KMS-11 (cell line): ENCODE measurements at regions not wholly inside any gene's neighbourhood (a gene's known extent, or its start where the extent isn't known, plus 50 kb on each side); places are given as distances from the start of the nearest gene placed in this dataset.
"Not testable (repeated sequence)": the region's sequence is repeated elsewhere in the genome, so short reads cannot be mapped to it uniquely, and the experiment has no call there.

Experiments
- H2AFZ ChIP-seq: fragments of 200-600 bp; sonication (generic); 2 replicates; pipeline ENCODE4 v1.6.1; 2016; ENCODE audit warnings: antibody characterized with exemption, mixed run types, low read depth
- H3K27ac ChIP-seq: fragments of 200-600 bp; sonication (generic); 2 replicates; pipeline ENCODE4 v1.6.1; 2016; ENCODE audit warnings: mild to moderate bottlenecking, mixed run types
- H3K27me3 ChIP-seq: fragments of 200-600 bp; sonication (generic); 2 replicates; pipeline ENCODE4 v1.6.1; 2017; ENCODE audit warnings: mild to moderate bottlenecking, low read depth, mixed run types, moderate library complexity; ENCODE audit not compliant: insufficient read depth
- H3K36me3 ChIP-seq: fragments of 200-600 bp; sonication (generic); 2 replicates; pipeline ENCODE4 v1.6.1; 2017; ENCODE audit warnings: mild to moderate bottlenecking, mixed run types; ENCODE audit not compliant: insufficient read depth
- H3K4me1 ChIP-seq: fragments of 200-600 bp; sonication (generic); 2 replicates; pipeline ENCODE4 v1.6.1; 2016; ENCODE audit warnings: mild to moderate bottlenecking, low read depth, mixed run types; ENCODE audit not compliant: poor library complexity, severe bottlenecking
- H3K4me2 ChIP-seq: fragments of 200-600 bp; sonication (generic); 2 replicates; pipeline ENCODE4 v1.7.0; 2016; ENCODE audit warnings: mild to moderate bottlenecking, mixed run types
- H3K4me3 ChIP-seq: fragments of 200-600 bp; sonication (generic); IDR thresholded peaks from 2 replicates; pipeline ENCODE4 v1.6.1; 2017; ENCODE audit warnings: low read depth, low read length, mixed read lengths; ENCODE audit not compliant: insufficient read depth
- H3K79me2 ChIP-seq: fragments of 200-600 bp; sonication (generic); 2 replicates; pipeline ENCODE4 v1.6.1; 2016; ENCODE audit warnings: low read depth, mixed run types; ENCODE audit not compliant: insufficient read depth
- H3K9ac ChIP-seq: fragments of 200-600 bp; sonication (generic); 2 replicates; pipeline ENCODE4 v1.6.1; 2016; ENCODE audit warnings: mild to moderate bottlenecking, mixed run types
- H4K20me1 ChIP-seq: fragments of 200-600 bp; sonication (generic); 2 replicates; pipeline ENCODE4 v1.6.1; 2016; ENCODE audit warnings: mild to moderate bottlenecking, mixed run types; ENCODE audit not compliant: insufficient read depth
- TF ChIP-seq, protein P1 (sequence below): fragments of 200-600 bp; sonication (generic); conservative IDR thresholded peaks from 2 replicates; pipeline ENCODE4 v1.6.1; 2017; ENCODE audit warnings: low read depth, mild to moderate bottlenecking, antibody characterized with exemption, low read length, moderate library complexity, mixed read lengths

DNA sequence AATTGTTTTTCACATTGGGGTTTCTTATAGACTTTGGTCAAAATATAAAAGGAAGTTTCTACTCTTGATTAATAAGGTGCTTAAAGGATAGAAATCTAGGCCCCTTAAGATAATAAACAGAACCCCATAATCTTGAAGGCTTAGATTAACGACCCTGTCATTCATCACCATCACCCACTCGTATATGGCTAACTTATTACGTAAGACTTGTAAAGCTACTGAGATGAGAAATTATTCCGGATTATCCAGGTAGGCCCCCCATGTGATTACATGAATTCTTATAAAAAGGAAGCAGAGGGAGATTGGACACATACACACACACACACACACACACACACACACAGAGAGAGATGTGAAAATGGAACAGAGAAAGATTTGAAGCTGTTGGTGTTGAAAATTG lies 1489.2 kb upstream of the TENM4 start:
- Histone ChIP-seq H3K9ac (no peak overlapping the region), H4K20me1 (no peaks in the 10 kb centered on the region), H3K27ac (no peak overlapping the region), H3K27me3 (no peaks in the 10 kb centered on the region), H2AFZ (no peak overlapping the region), H3K36me3 (no peaks in the 10 kb centered on the region), H3K4me2 (no peak overlapping the region), H3K4me1 (no peaks in the 10 kb centered on the region), H3K79me2 (no peaks in the 10 kb centered on the region), H3K4me3 (no peak overlapping the region)
- TF ChIP-seq, protein P1, sequence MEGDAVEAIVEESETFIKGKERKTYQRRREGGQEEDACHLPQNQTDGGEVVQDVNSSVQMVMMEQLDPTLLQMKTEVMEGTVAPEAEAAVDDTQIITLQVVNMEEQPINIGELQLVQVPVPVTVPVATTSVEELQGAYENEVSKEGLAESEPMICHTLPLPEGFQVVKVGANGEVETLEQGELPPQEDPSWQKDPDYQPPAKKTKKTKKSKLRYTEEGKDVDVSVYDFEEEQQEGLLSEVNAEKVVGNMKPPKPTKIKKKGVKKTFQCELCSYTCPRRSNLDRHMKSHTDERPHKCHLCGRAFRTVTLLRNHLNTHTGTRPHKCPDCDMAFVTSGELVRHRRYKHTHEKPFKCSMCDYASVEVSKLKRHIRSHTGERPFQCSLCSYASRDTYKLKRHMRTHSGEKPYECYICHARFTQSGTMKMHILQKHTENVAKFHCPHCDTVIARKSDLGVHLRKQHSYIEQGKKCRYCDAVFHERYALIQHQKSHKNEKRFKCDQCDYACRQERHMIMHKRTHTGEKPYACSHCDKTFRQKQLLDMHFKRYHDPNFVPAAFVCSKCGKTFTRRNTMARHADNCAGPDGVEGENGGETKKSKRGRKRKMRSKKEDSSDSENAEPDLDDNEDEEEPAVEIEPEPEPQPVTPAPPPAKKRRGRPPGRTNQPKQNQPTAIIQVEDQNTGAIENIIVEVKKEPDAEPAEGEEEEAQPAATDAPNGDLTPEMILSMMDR: no peak

DNA sequence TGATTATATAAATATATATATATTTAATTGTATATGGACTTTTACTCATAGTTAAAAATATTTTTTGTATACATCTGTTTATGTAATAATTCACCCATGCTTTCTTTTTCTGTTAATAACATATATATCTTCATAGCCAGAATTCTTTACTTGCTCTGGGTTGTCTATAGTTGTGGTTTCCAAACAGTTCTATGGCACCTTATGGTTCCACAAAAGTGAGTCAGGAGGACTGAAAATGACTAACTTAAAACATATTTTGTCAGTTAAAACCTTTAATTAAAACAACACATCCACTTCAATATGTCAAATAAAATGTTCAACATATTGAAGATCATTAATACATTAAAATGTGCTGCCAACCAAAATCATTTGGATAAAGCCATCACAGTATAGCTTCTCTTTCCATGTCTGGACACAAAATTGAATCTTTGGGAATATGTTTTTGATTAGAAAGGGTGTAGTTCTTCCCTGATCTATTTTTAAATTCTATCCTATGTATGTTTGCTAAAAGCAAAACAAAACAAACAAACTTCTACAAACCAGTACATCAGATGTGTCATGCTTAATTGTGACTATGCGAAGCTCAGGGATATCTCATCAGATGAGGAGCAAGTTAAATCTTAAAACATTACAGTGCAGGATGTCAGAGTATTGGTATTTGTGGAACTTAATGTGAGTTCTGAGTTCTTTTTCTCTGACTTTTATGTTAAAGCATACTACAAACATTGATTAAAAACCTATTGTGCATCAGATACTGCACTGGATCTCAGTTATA lies 1488.4 kb upstream of the TENM4 start:
- Histone ChIP-seq H2AFZ (no peak overlapping the region), H3K79me2 (no peaks in the 10 kb centered on the region), H3K9ac (no peak overlapping the region), H3K4me1 (no peaks in the 10 kb centered on the region), H3K27ac (no peak overlapping the region), H3K4me3 (no peak overlapping the region), H3K27me3 (no peaks in the 10 kb centered on the region), H3K4me2 (no peak overlapping the region), H4K20me1 (no peaks in the 10 kb centered on the region), H3K36me3 (no peaks in the 10 kb centered on the region)
- TF ChIP-seq, protein P1: no peak

DNA sequence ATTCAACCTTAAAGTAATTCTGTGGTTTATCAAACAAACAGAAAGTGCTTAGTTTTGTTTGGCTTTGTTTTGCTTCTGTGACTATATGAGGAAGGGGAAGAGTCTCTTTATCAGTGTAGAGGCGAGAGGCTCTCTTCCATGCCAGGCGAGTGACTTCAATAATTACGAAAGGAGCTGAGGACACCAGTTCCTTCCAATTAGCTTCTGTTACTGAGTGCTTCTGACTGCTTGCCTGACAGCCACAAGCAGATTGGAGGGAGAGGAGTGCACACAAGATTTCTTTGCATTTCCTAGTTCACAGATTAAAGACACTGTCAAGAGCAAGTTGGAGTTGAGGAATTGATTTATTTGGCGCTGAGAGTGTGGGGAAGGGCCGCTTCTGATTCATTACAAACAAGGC lies 1484.5 kb upstream of the TENM4 start:
- Histone ChIP-seq H3K4me3 (no peak overlapping the region), H3K27ac (no peak overlapping the region), H3K36me3 (no peaks in the 10 kb centered on the region), H3K4me1 (no peaks in the 10 kb centered on the region), H3K79me2 (no peaks in the 10 kb centered on the region), H3K9ac (no peak overlapping the region), H3K27me3 (no peaks in the 10 kb centered on the region), H3K4me2 (no peak overlapping the region), H4K20me1 (no peaks in the 10 kb centered on the region), H2AFZ (no peak overlapping the region)
- TF ChIP-seq, protein P1: no peak

DNA sequence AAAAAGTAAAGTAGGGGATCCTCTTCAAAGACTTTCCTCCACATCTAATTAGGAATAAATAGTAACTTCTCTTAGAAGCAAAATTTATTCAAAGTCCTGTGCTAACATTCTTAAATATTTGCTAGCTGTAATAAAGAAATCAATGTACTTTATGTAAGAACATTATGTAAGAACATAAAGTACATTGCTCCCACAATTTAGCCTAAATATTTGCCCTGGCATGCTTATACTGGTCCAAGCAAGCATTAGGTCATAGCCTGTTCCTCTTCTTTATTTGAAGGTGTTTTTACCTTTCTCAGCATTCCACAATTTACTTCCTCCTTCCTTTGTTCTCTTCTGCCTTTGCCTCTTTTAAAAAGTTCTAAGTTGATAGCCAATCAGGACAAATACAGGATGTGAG lies 1480.5 kb upstream of the TENM4 start:
- not testable (repeated sequence) for H3K79me2 ChIP-seq, H3K36me3 ChIP-seq, H4K20me1 ChIP-seq, H3K4me1 ChIP-seq, H3K4me2 ChIP-seq, H3K27me3 ChIP-seq, H2AFZ ChIP-seq, H3K27ac ChIP-seq, H3K4me3 ChIP-seq, H3K9ac ChIP-seq

DNA sequence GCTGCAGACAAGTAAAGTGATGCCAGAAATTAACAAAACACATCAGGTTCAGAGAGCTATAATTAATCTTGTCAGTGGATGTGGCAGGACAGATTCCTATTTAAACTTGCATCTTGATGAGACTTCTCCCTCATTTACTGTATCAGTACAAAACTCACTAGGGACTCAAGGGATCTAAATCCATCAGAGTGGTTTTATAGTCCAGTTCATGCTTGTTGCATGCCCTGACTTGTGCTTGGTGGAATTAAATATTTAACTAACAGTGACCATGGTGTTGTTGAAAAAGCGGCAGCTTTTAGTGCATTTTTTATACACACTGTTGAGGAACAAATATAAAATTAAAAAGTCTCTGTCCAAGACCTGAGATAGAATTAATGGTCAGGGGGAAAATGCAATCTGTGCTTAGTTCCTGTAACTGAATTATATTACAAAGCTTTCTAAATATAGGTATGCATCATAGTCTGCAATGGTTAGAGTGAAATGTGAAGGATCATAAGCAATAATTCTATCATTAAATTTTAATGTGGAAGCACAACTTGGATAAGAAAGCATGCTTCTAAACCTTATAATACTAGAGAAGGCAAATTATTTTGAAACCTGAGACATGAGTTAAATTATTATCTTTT lies 1475.5 kb upstream of the TENM4 start:
- H3K9ac ChIP-seq: no peak overlapping the region
- TF ChIP-seq, protein P1: no peak
- H3K27ac ChIP-seq: no peak overlapping the region
- H3K79me2 ChIP-seq: no peaks in the 10 kb centered on the region
- H3K27me3 ChIP-seq: no peaks in the 10 kb centered on the region
- no peaks in the 10 kb centered on the region for H3K36me3 ChIP-seq
- H2AFZ ChIP-seq: no peak overlapping the region
- no peak overlapping the region for H3K4me2 ChIP-seq
- no peaks in the 10 kb centered on the region for H4K20me1 ChIP-seq
- H3K4me3 ChIP-seq: no peak overlapping the region
- no peaks in the 10 kb centered on the region for H3K4me1 ChIP-seq
